Spleen (tissue), 11 donors: ENCODE measurements at regions not wholly inside any gene's neighbourhood (a gene's known extent, or its start where the extent isn't known, plus 50 kb on each side); places are given as distances from the start of the nearest gene placed in this dataset.
"Not testable (repeated sequence)": the region's sequence is repeated elsewhere in the genome, so short reads cannot be mapped to it uniquely, and the experiment has no call there.

Source experiments
- DNase-seq: peaks from one replicate; pipeline ENCODE4 v3.0.0-alpha.2; 2020
- H3K27ac ChIP-seq, 8 donors: fragments of 200-600 bp; sonication (generic) in 7 of 8; 1 replicate in 4 of 8; 2 replicates in 4 of 8; pipeline versions ENCODE4 v1.5.0 to v1.8.0; 2016 to 2021; ENCODE audit warnings: inconsistent platforms in 4 of 8, mild to moderate bottlenecking in 4 of 8, moderate library complexity in 1 of 8
- H3K27me3 ChIP-seq, 7 donors: fragments of 200-600 bp; sonication (generic) in 6 of 7; replicated peaks in 1 of 7; 1 replicate in 4 of 7; 2 replicates in 3 of 7; pipeline versions ENCODE4 v1.5.0 to v1.8.0; 2016 to 2021; ENCODE audit warnings: inconsistent platforms in 3 of 7, mild to moderate bottlenecking in 1 of 7
- H3K36me3 ChIP-seq, 6 donors: fragments of 200-600 bp; sonication (generic) in 5 of 6; 1 replicate in 4 of 6; 2 replicates in 2 of 6; pipeline versions ENCODE4 v1.5.0 to v1.8.0; 2016 to 2021; ENCODE audit warnings: inconsistent platforms in 2 of 6
- H3K4me1 ChIP-seq, 6 donors: fragments of 200-600 bp; sonication (generic) in 5 of 6; 1 replicate in 3 of 6; 2 replicates in 3 of 6; pipeline versions ENCODE4 v1.5.0 to v1.8.0; 2016 to 2021; ENCODE audit warnings: inconsistent platforms in 3 of 6
- H3K4me3 ChIP-seq, 8 donors: fragments of 200-600 bp; sonication (generic) in 7 of 8; 1 replicate in 4 of 8; 2 replicates in 4 of 8; pipeline versions ENCODE4 v1.5.0 to v1.8.0; 2016 to 2021; ENCODE audit warnings: inconsistent platforms in 4 of 8, mild to moderate bottlenecking in 4 of 8, moderate library complexity in 2 of 8
- H3K9me3 ChIP-seq, 8 donors: fragments of 200-600 bp; sonication (generic) in 7 of 8; 1 replicate in 4 of 8; 2 replicates in 4 of 8; pipeline versions ENCODE4 v1.5.0 to v1.8.0; 2016 to 2021; ENCODE audit warnings: inconsistent platforms in 4 of 8
- POLR2A ChIP-seq, 3 donors: fragments of 450-650 bp; IDR thresholded peaks; one replicate each; pipeline ENCODE4 v1.5.1; 2017; ENCODE audit warnings: antibody characterized with exemption in 3 of 3, mild to moderate bottlenecking in 1 of 3
- POLR2AphosphoS5 ChIP-seq, 3 donors: sonication (generic); formaldehyde crosslinking; IDR thresholded peaks; one replicate each; pipeline ENCODE4 v1.5.1; 2017; ENCODE audit warnings: antibody characterized with exemption in 3 of 3
- WGBS, 5 donors: extraction: QIAGEN DNeasy Blood & Tissue Kit in 3 of 5; methylation state at CpG; one replicate each; pipeline versions ENCODE4 v1.1.5 to v1.1.7; 2013 to 2018; 5-methylcytosine and 5-hydroxymethylcytosine counted together
- intact Hi-C: fragments of 100-400 bp; cut with DNase I; formaldehyde crosslinking; loops from one replicate; pipeline ENCODE4 v1.15.0; 2023; ENCODE audit warnings: low total_unique reads
- TF ChIP-seq, protein P1 (sequence below), 11 experiments: fragments of 200-600 bp in 7 of 11; fragments of 450-650 bp in 4 of 11; sonication (generic) in 4 of 11; IDR thresholded peaks in 8 of 11; conservative IDR thresholded peaks in 3 of 11; 1 replicate in 7 of 11; 2 replicates in 4 of 11; pipeline versions ENCODE4 v1.4.0 to v1.8.0; 2016 to 2021; ENCODE audit warnings: antibody characterized with exemption in 11 of 11, inconsistent platforms in 4 of 11, mild to moderate bottlenecking in 1 of 11
- donor health status: healthy with polysubstance abuse.
- donor health status: DM: no; HTN: no; CAD: no; lungs with moderate emphysema.
- donor health status: DM: no; HTN: no; CAD: no.
- donor health status: Bipolar disorder and iron deficiency.
- donor health status: healthy.
- donor health status: DM: no; HTN: no; CAD: no.
- donor health status: DM: yes; HTN: yes; CAD: no.

GRCh38 chr20:43360016-43360415 is 97.7 kb upstream of the SRSF6 start:
- no peaks in the 10 kb centered on the region for H3K36me3 ChIP-seq
- no peak overlapping the region for H3K4me3 ChIP-seq
- intact Hi-C loops = no loop called here
- H3K9me3 ChIP-seq = no peaks in the 10 kb centered on the region
- H3K4me1 ChIP-seq = no peaks in the 10 kb centered on the region
- WGBS, 5 donors = 75 to 90% (median 85%) methylated on average over 8 of the region's 8 CpGs
- DNase-seq = no peak
- H3K27ac ChIP-seq = no peak overlapping the region
- TF ChIP-seq POLR2AphosphoS5 (IDR thresholded peaks at IDR 0.05) (no peak), POLR2A (IDR thresholded peaks at IDR 0.05) (no peak)
- TF ChIP-seq, protein P1, sequence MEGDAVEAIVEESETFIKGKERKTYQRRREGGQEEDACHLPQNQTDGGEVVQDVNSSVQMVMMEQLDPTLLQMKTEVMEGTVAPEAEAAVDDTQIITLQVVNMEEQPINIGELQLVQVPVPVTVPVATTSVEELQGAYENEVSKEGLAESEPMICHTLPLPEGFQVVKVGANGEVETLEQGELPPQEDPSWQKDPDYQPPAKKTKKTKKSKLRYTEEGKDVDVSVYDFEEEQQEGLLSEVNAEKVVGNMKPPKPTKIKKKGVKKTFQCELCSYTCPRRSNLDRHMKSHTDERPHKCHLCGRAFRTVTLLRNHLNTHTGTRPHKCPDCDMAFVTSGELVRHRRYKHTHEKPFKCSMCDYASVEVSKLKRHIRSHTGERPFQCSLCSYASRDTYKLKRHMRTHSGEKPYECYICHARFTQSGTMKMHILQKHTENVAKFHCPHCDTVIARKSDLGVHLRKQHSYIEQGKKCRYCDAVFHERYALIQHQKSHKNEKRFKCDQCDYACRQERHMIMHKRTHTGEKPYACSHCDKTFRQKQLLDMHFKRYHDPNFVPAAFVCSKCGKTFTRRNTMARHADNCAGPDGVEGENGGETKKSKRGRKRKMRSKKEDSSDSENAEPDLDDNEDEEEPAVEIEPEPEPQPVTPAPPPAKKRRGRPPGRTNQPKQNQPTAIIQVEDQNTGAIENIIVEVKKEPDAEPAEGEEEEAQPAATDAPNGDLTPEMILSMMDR (IDR thresholded peaks at IDR 0.05 in 8 of 11, conservative IDR thresholded peaks at IDR 0.05 in 3 of 11) = no peak
- H3K27me3 ChIP-seq = peaks cover 0 to 12% (median 0%) of the 10 kb centered on the region in 7 donors

GRCh38 chr20:43358811-43359210 is 98.9 kb upstream of the SRSF6 start:
- TF ChIP-seq POLR2AphosphoS5 (IDR thresholded peaks at IDR 0.05) (no peak), POLR2A (IDR thresholded peaks at IDR 0.05) (no peak)
- TF ChIP-seq, protein P1 (IDR thresholded peaks at IDR 0.05 in 8 of 11, conservative IDR thresholded peaks at IDR 0.05 in 3 of 11) = no peak
- H3K27me3 ChIP-seq = no peaks in the 10 kb centered on the region
- intact Hi-C loops = no loop called here
- no peaks in the 10 kb centered on the region for H3K36me3 ChIP-seq
- WGBS, 5 donors = 83 to 97% (median 87%) methylated on average over 2 of the region's 2 CpGs
- H3K9me3 ChIP-seq = no peaks in the 10 kb centered on the region
- H3K4me1 ChIP-seq = no peaks in the 10 kb centered on the region
- H3K27ac ChIP-seq = no peak overlapping the region
- H3K4me3 ChIP-seq = no peak overlapping the region
- no peak for DNase-seq

DNA sequence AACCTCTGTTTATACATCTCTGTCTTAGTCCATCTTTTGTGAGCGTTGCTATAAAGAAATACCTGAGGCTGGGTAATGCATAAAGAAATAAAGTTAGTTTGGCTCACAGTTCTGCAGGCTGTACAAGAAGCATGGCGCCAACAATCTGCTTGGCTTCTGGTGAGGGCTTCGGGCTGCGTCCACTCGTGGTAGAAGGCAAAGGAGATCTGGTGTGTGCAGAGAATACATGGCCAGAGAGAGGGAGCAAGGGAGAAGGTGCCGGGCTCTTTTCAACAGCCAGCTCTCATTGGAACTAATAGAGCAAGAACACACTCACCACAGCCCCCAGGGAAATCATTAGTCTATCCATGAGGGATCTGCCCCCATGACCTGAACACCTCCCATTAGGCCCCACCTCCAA is 100.3 kb upstream of the SRSF6 start:
- WGBS, 5 donors = 82 to 90% (median 86%) methylated on average over 6 of the region's 6 CpGs
- Histone ChIP-seq H3K9me3 (no peaks in the 10 kb centered on the region), H3K27ac (no peak overlapping the region), H3K27me3 (no peaks in the 10 kb centered on the region), H3K4me3 (no peak overlapping the region), H3K36me3 (no peaks in the 10 kb centered on the region), H3K4me1 (no peaks in the 10 kb centered on the region)
- no peak for TF ChIP-seq POLR2A (IDR thresholded peaks at IDR 0.05)
- no peak for TF ChIP-seq POLR2AphosphoS5 (IDR thresholded peaks at IDR 0.05)
- TF ChIP-seq, protein P1 (IDR thresholded peaks at IDR 0.05 in 8 of 11, conservative IDR thresholded peaks at IDR 0.05 in 3 of 11) = no peak
- no peak for DNase-seq
- intact Hi-C loops = no loop called here

- H3K36me3 ChIP-seq = no peaks in the 10 kb centered on the region
- peaks cover 0 to 1% (median 0%) of the 10 kb centered on the region in 7 donors for H3K27me3 ChIP-seq
- WGBS, 5 donors = 58 to 70% (median 66%) methylated on average over 2 of the region's 2 CpGs
- no peaks in the 10 kb centered on the region for H3K4me1 ChIP-seq
- no peak overlapping the region for H3K4me3 ChIP-seq
- H3K9me3 ChIP-seq = peaks cover 0 to 4% (median 0%) of the 10 kb centered on the region in 8 donors
- H3K27ac ChIP-seq = no peak overlapping the region
- DNase-seq = no peak
- no peak for TF ChIP-seq POLR2A (IDR thresholded peaks at IDR 0.05)
- intact Hi-C loops = no loop called here
Measured at GRCh38 chr20:43355610-43356009, 102.1 kb upstream of the SRSF6 start.

- Histone ChIP-seq H3K4me3 (no peak overlapping the region), H3K27ac (no peak overlapping the region), H3K4me1 (no peaks in the 10 kb centered on the region), H3K27me3 (peaks cover 0 to 15% (median 0%) of the 10 kb centered on the region in 7 donors), H3K36me3 (no peaks in the 10 kb centered on the region), H3K9me3 (peaks cover 0 to 4% (median 0%) of the 10 kb centered on the region in 8 donors)
- 87 to 90% (median 89%) methylated on average over 7 to 8 of the region's 8 CpGs for WGBS, 5 donors
- intact Hi-C loops = no loop called here
- TF ChIP-seq POLR2AphosphoS5 (IDR thresholded peaks at IDR 0.05) = no peak
- no peak for TF ChIP-seq POLR2A (IDR thresholded peaks at IDR 0.05)
- TF ChIP-seq, protein P1 (IDR thresholded peaks at IDR 0.05 in 8 of 11, conservative IDR thresholded peaks at IDR 0.05 in 3 of 11) = no peak
- no peak for DNase-seq
Measured at GRCh38 chr20:43352996-43353395, 104.7 kb upstream of the SRSF6 start.

GRCh38 chr20:43350694-43351093 is 107.0 kb upstream of the SRSF6 start:
- H3K4me1 ChIP-seq, DNase-seq, H3K4me3 ChIP-seq, intact Hi-C loops, H3K36me3 ChIP-seq, H3K9me3 ChIP-seq, H3K27ac ChIP-seq: not testable (repeated sequence)
- WGBS, 5 donors = 84 to 94% (median 87%) methylated on average over 3 of the region's 3 CpGs
- H3K27me3 ChIP-seq = peaks cover 0 to 24% (median 0%) of the 10 kb centered on the region in 7 donors
